WERI-Rb-1 (cell line): ENCODE measurements at regions not wholly inside any gene's neighbourhood (a gene's known extent, or its start where the extent isn't known, plus 50 kb on each side); places are given as distances from the start of the nearest gene placed in this dataset.

Source experiments
- DNase-seq: peaks from one replicate; pipeline ENCODE4 v3.0.0-alpha.2; 2020
- H3K27ac ChIP-seq: fragments of 250-450 bp; sonication (Bioruptor Pico); 2 replicates; pipeline ENCODE4 v1.5.1; 2020; ENCODE audit warnings: mild to moderate bottlenecking, moderate library complexity
- H3K27me3 ChIP-seq: fragments of 250-450 bp; sonication (Bioruptor Pico); 2 replicates; pipeline ENCODE4 v1.5.1; 2021; ENCODE audit warnings: mild to moderate bottlenecking, low read depth, moderate library complexity; ENCODE audit not compliant: insufficient read depth, severe bottlenecking
- H3K36me3 ChIP-seq: fragments of 250-450 bp; sonication (Bioruptor Pico); 2 replicates; pipeline ENCODE4 v1.5.1; 2020; ENCODE audit warnings: mild to moderate bottlenecking, moderate library complexity
- H3K4me3 ChIP-seq: 2 replicates; pipeline ENCODE4 v1.5.1; 2011; ENCODE audit warnings: low read depth, mild to moderate bottlenecking, control low read depth, low read length
- H3K9me3 ChIP-seq: fragments of 250-450 bp; sonication (Bioruptor Pico); 2 replicates; pipeline ENCODE4 v1.5.1; 2021; ENCODE audit warnings: mild to moderate bottlenecking, moderate library complexity; ENCODE audit not compliant: severe bottlenecking
- CTCF ChIP-seq: IDR thresholded peaks from 2 replicates; pipeline ENCODE4 v1.5.1; 2011; ENCODE audit warnings: low read depth, mild to moderate bottlenecking, control low read depth, inconsistent platforms, low read length

- H3K27me3 ChIP-seq = peaks cover 4% of the 10 kb centered on the region
- TF ChIP-seq CTCF = no peak
- H3K27ac ChIP-seq = no peak overlapping the region
- H3K9me3 ChIP-seq = no peaks in the 10 kb centered on the region
- H3K36me3 ChIP-seq = no peaks in the 10 kb centered on the region
- DNase-seq = peak; percentile 12
- H3K4me3 ChIP-seq = no peak overlapping the region
These were observed 138.7 kb upstream of the NR3C1 start for GRCh38 chr5:143541943-143542797.

GRCh38 chr5:143539742-143540141 is 136.3 kb upstream of the NR3C1 start:
- no peak for DNase-seq
- Histone ChIP-seq H3K9me3 (no peaks in the 10 kb centered on the region), H3K36me3 (no peaks in the 10 kb centered on the region), H3K27ac (no peak overlapping the region), H3K4me3 (no peak overlapping the region), H3K27me3 (peaks cover 4% of the 10 kb centered on the region)
- TF ChIP-seq CTCF = no peak

- H3K36me3 ChIP-seq = no peaks in the 10 kb centered on the region
- H3K9me3 ChIP-seq = no peaks in the 10 kb centered on the region
- no peak overlapping the region for H3K27ac ChIP-seq
- no peak for DNase-seq
- TF ChIP-seq CTCF = no peak
- no peak overlapping the region for H3K4me3 ChIP-seq
- no peaks in the 10 kb centered on the region for H3K27me3 ChIP-seq
These were observed 133.6 kb upstream of the NR3C1 start for GRCh38 chr5:143537056-143537455.

- no peak overlapping the region for H3K4me3 ChIP-seq
- no peak overlapping the region for H3K27ac ChIP-seq
- DNase-seq = no peak
These were observed 132.9 kb upstream of the NR3C1 start for GRCh38 chr5:143536364-143536763.

GRCh38 chr5:143534761-143535154 is 131.3 kb upstream of the NR3C1 start:
- H3K9me3 ChIP-seq = no peaks in the 10 kb centered on the region
- H3K27ac ChIP-seq = no peak overlapping the region
- no peaks in the 10 kb centered on the region for H3K36me3 ChIP-seq
- TF ChIP-seq CTCF = no peak
- DNase-seq = no peak
- H3K4me3 ChIP-seq = no peak overlapping the region
- H3K27me3 ChIP-seq = no peaks in the 10 kb centered on the region

More at GRCh38 chr5:143536364-143536763, 132.9 kb upstream of the NR3C1 start:
- no peak for TF ChIP-seq CTCF
- Histone ChIP-seq H3K36me3 (no peaks in the 10 kb centered on the region), H3K27me3 (no peaks in the 10 kb centered on the region), H3K9me3 (no peaks in the 10 kb centered on the region)
